Panc1 (cell line): ENCODE measurements at regions not wholly inside any gene's neighbourhood (a gene's known extent, or its start where the extent isn't known, plus 50 kb on each side); places are given as distances from the start of the nearest gene placed in this dataset.

Source experiments
- TF ChIP-seq, protein P1 (sequence below): fragments of 450-650 bp; IDR thresholded peaks from 2 replicates; pipeline ENCODE4 v1.5.1; 2017; ENCODE audit warnings: mild to moderate bottlenecking
- TF ChIP-seq, protein P2 (sequence below), 2 experiments: IDR thresholded peaks; 2 replicates each; pipeline ENCODE4 v1.6.1; 2011 to 2012; ENCODE audit warnings: low read depth in 2 of 2, control low read depth in 1 of 2, low read length in 1 of 2, mild to moderate bottlenecking in 1 of 2, moderate library complexity in 1 of 2; ENCODE audit not compliant: insufficient read depth in 1 of 2

DNA sequence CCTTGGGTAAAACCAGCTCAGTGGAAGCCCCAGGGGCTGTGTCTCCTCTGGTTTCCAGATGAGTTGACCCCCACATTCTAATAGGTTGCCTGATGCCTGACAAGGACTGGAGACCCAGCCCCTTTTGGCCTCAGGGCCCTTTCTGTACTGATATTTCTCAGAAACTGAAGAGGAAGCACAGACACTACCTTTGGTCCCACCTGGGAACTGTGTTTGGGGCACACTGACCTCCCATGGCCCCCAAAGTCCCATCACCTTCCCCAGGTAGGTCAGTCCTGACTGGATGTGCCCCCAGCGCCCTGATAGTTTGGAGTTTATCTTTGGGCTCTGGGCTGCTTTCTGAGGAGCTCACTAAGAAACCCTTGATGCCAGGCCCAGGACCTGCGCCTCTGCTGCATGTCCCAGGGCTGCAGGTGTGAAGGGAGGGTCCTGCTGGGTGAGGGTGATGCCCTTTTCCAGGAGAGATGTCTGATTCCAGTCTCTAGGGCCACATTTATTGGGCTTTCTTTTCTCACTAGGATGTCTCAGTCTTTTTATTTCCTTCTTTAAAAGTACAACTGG, 106.7 kb downstream of the GGTLC2 start:
- TF ChIP-seq, protein P1, sequence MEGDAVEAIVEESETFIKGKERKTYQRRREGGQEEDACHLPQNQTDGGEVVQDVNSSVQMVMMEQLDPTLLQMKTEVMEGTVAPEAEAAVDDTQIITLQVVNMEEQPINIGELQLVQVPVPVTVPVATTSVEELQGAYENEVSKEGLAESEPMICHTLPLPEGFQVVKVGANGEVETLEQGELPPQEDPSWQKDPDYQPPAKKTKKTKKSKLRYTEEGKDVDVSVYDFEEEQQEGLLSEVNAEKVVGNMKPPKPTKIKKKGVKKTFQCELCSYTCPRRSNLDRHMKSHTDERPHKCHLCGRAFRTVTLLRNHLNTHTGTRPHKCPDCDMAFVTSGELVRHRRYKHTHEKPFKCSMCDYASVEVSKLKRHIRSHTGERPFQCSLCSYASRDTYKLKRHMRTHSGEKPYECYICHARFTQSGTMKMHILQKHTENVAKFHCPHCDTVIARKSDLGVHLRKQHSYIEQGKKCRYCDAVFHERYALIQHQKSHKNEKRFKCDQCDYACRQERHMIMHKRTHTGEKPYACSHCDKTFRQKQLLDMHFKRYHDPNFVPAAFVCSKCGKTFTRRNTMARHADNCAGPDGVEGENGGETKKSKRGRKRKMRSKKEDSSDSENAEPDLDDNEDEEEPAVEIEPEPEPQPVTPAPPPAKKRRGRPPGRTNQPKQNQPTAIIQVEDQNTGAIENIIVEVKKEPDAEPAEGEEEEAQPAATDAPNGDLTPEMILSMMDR, result no peak
- TF ChIP-seq, protein P2, sequence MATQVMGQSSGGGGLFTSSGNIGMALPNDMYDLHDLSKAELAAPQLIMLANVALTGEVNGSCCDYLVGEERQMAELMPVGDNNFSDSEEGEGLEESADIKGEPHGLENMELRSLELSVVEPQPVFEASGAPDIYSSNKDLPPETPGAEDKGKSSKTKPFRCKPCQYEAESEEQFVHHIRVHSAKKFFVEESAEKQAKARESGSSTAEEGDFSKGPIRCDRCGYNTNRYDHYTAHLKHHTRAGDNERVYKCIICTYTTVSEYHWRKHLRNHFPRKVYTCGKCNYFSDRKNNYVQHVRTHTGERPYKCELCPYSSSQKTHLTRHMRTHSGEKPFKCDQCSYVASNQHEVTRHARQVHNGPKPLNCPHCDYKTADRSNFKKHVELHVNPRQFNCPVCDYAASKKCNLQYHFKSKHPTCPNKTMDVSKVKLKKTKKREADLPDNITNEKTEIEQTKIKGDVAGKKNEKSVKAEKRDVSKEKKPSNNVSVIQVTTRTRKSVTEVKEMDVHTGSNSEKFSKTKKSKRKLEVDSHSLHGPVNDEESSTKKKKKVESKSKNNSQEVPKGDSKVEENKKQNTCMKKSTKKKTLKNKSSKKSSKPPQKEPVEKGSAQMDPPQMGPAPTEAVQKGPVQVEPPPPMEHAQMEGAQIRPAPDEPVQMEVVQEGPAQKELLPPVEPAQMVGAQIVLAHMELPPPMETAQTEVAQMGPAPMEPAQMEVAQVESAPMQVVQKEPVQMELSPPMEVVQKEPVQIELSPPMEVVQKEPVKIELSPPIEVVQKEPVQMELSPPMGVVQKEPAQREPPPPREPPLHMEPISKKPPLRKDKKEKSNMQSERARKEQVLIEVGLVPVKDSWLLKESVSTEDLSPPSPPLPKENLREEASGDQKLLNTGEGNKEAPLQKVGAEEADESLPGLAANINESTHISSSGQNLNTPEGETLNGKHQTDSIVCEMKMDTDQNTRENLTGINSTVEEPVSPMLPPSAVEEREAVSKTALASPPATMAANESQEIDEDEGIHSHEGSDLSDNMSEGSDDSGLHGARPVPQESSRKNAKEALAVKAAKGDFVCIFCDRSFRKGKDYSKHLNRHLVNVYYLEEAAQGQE (IDR thresholded peaks at IDR 0.05; ENCODE audit: insufficient read depth in 1 of 2, low read depth in 2 of 2, low read length in 1 of 2), result no peak
